Subcutaneous abdominal adipose tissue (tissue), 5 donors: ENCODE measurements at regions not wholly inside any gene's neighbourhood (a gene's known extent, or its start where the extent isn't known, plus 50 kb on each side); places are given as distances from the start of the nearest gene placed in this dataset.

Experiments
- H3K27ac ChIP-seq: one replicate; pipeline ENCODE4 v1.7.0; 2013; ENCODE audit warnings: low read depth, mild to moderate bottlenecking, inconsistent platforms, low read length, moderate library complexity
- H3K27me3 ChIP-seq, 5 donors: one replicate each; pipeline ENCODE4 v1.7.0; 2013; ENCODE audit warnings: low read length in 5 of 5, inconsistent platforms in 1 of 5; ENCODE audit not compliant: control insufficient read depth in 5 of 5, insufficient read depth in 4 of 5
- H3K36me3 ChIP-seq, 5 donors: one replicate each; pipeline ENCODE4 v1.7.0; 2013; ENCODE audit warnings: low read length in 5 of 5; ENCODE audit not compliant: control insufficient read depth in 5 of 5, insufficient read depth in 5 of 5
- H3K4me1 ChIP-seq, 5 donors: one replicate each; pipeline ENCODE4 v1.7.0; 2013; ENCODE audit warnings: low read length in 5 of 5, mild to moderate bottlenecking in 3 of 5, moderate library complexity in 1 of 5; ENCODE audit not compliant: control insufficient read depth in 5 of 5, insufficient read depth in 5 of 5
- H3K4me3 ChIP-seq, 5 donors: one replicate each; pipeline ENCODE4 v1.7.0; 2013; ENCODE audit warnings: low read length in 5 of 5, low read depth in 1 of 5
- H3K9ac ChIP-seq, 5 donors: one replicate each; pipeline ENCODE4 v1.7.0; 2013; ENCODE audit warnings: low read length in 5 of 5, mild to moderate bottlenecking in 4 of 5, moderate library complexity in 3 of 5
- H3K9me3 ChIP-seq, 5 donors: one replicate each; pipeline ENCODE4 v1.7.0; 2013; ENCODE audit warnings: low read length in 5 of 5; ENCODE audit not compliant: control insufficient read depth in 5 of 5
- donor health status: healthy.
- donor health status: healthy.
- donor health status: healthy.
- donor health status: healthy.
- donor health status: healthy.

GRCh38 chr9:84445737-84446136, 105.2 kb upstream of the SLC28A3 start:
- H3K36me3 ChIP-seq = no peaks in the 10 kb centered on the region
- no peak overlapping the region for H3K9ac ChIP-seq
- no peak overlapping the region for H3K4me3 ChIP-seq
- H3K27me3 ChIP-seq = peaks cover 0 to 4% (median 2%) of the 10 kb centered on the region in 5 donors
- no peak overlapping the region for H3K27ac ChIP-seq
- no peaks in the 10 kb centered on the region for H3K4me1 ChIP-seq
- H3K9me3 ChIP-seq = no peaks in the 10 kb centered on the region

GRCh38 chr9:84447305-84447704, 106.7 kb upstream of the SLC28A3 start:
- Histone ChIP-seq H3K27me3 (peaks cover 0 to 6% (median 2%) of the 10 kb centered on the region in 5 donors), H3K9ac (no peak overlapping the region), H3K36me3 (no peaks in the 10 kb centered on the region), H3K27ac (no peak overlapping the region), H3K4me1 (no peaks in the 10 kb centered on the region), H3K9me3 (no peaks in the 10 kb centered on the region), H3K4me3 (no peak overlapping the region)

- Histone ChIP-seq H3K9ac (no peak overlapping the region), H3K4me3 (no peak overlapping the region), H3K27me3 (peaks cover 0 to 6% (median 4%) of the 10 kb centered on the region in 5 donors), H3K27ac (no peak overlapping the region), H3K9me3 (no peaks in the 10 kb centered on the region), H3K4me1 (no peaks in the 10 kb centered on the region), H3K36me3 (no peaks in the 10 kb centered on the region)
Observed at GRCh38 chr9:84450029-84450428, 109.5 kb upstream of the SLC28A3 start.

- no peaks in the 10 kb centered on the region for H3K4me1 ChIP-seq
- H3K9me3 ChIP-seq = no peaks in the 10 kb centered on the region
- H3K9ac ChIP-seq = no peak overlapping the region
- H3K27ac ChIP-seq = no peak overlapping the region
- peaks cover 0 to 4% (median 2%) of the 10 kb centered on the region in 5 donors for H3K27me3 ChIP-seq
- H3K4me3 ChIP-seq = no peak overlapping the region
- no peaks in the 10 kb centered on the region for H3K36me3 ChIP-seq
Observed at GRCh38 chr9:84456527-84456926, 116.0 kb upstream of the SLC28A3 start.

- H3K9me3 ChIP-seq = no peaks in the 10 kb centered on the region
- no peak overlapping the region for H3K4me3 ChIP-seq
- H3K27me3 ChIP-seq = no peaks in the 10 kb centered on the region
- no peak overlapping the region for H3K27ac ChIP-seq
- no peaks in the 10 kb centered on the region for H3K36me3 ChIP-seq
- H3K4me1 ChIP-seq = no peaks in the 10 kb centered on the region
- H3K9ac ChIP-seq = no peak overlapping the region
Observed at GRCh38 chr9:84460695-84461094, 120.1 kb upstream of the SLC28A3 start.

GRCh38 chr9:84463272-84463671, 122.7 kb upstream of the SLC28A3 start:
- H3K4me3 ChIP-seq = no peak overlapping the region
- H3K4me1 ChIP-seq = no peaks in the 10 kb centered on the region
- H3K9me3 ChIP-seq = no peaks in the 10 kb centered on the region
- H3K27me3 ChIP-seq = no peaks in the 10 kb centered on the region
- H3K36me3 ChIP-seq = no peaks in the 10 kb centered on the region
- no peak overlapping the region for H3K9ac ChIP-seq
- H3K27ac ChIP-seq = no peak overlapping the region

- no peaks in the 10 kb centered on the region for H3K9me3 ChIP-seq
- peaks cover 0 to 5% (median 0%) of the 10 kb centered on the region in 5 donors for H3K4me1 ChIP-seq
- no peak overlapping the region for H3K4me3 ChIP-seq
- H3K27ac ChIP-seq = no peak overlapping the region
- no peak overlapping the region for H3K9ac ChIP-seq
- no peaks in the 10 kb centered on the region for H3K36me3 ChIP-seq
- no peaks in the 10 kb centered on the region for H3K27me3 ChIP-seq
Observed at GRCh38 chr9:84466580-84467285, 126.2 kb upstream of the SLC28A3 start.

GRCh38 chr9:84471816-84472215, 131.3 kb upstream of the SLC28A3 start:
- Histone ChIP-seq H3K27me3 (no peaks in the 10 kb centered on the region), H3K36me3 (no peaks in the 10 kb centered on the region), H3K9ac (no peak overlapping the region), H3K4me3 (no peak overlapping the region), H3K4me1 (peaks cover 0 to 5% (median 0%) of the 10 kb centered on the region in 5 donors), H3K9me3 (peaks cover 0 to 4% (median 0%) of the 10 kb centered on the region in 5 donors), H3K27ac (no peak overlapping the region)

- Histone ChIP-seq H3K9ac (no peak overlapping the region), H3K4me3 (no peak overlapping the region)
Observed at GRCh38 chr9:84478996-84479395, 138.4 kb upstream of the SLC28A3 start.

GRCh38 chr9:84480071-84480470, 139.5 kb upstream of the SLC28A3 start:
- no peak overlapping the region for H3K27ac ChIP-seq
- H3K27me3 ChIP-seq = no peaks in the 10 kb centered on the region
- H3K9ac ChIP-seq = no peak overlapping the region
- H3K36me3 ChIP-seq = no peaks in the 10 kb centered on the region
- peaks cover 0 to 17% (median 11%) of the 10 kb centered on the region in 5 donors for H3K4me1 ChIP-seq
- H3K4me3 ChIP-seq = no peak overlapping the region
- peaks cover 0 to 4% (median 0%) of the 10 kb centered on the region in 5 donors for H3K9me3 ChIP-seq

More at GRCh38 chr9:84478996-84479395, 138.4 kb upstream of the SLC28A3 start:
- Histone ChIP-seq H3K9me3 (peaks cover 0 to 4% (median 0%) of the 10 kb centered on the region in 5 donors), H3K27ac (no peak overlapping the region), H3K4me1 (peaks cover 0 to 17% (median 11%) of the 10 kb centered on the region in 5 donors), H3K27me3 (no peaks in the 10 kb centered on the region), H3K36me3 (no peaks in the 10 kb centered on the region)
